G401 (cell line): ENCODE measurements at regions not wholly inside any gene's neighbourhood (a gene's known extent, or its start where the extent isn't known, plus 50 kb on each side); places are given as distances from the start of the nearest gene placed in this dataset.
"Not testable (repeated sequence)": the region's sequence is repeated elsewhere in the genome, so short reads cannot be mapped to it uniquely, and the experiment has no call there.

Source experiments
- DNase-seq: peaks from one replicate; pipeline ENCODE4 v3.0.0-alpha.2; 2015; ENCODE audit warnings: low spot score
- in situ Hi-C: cut with HindIII; loops from 2 replicates; pipeline ENCODE4 v1.10.0; 2016; ENCODE audit warnings: low sequenced_read_pairs, mixed read lengths

DNA sequence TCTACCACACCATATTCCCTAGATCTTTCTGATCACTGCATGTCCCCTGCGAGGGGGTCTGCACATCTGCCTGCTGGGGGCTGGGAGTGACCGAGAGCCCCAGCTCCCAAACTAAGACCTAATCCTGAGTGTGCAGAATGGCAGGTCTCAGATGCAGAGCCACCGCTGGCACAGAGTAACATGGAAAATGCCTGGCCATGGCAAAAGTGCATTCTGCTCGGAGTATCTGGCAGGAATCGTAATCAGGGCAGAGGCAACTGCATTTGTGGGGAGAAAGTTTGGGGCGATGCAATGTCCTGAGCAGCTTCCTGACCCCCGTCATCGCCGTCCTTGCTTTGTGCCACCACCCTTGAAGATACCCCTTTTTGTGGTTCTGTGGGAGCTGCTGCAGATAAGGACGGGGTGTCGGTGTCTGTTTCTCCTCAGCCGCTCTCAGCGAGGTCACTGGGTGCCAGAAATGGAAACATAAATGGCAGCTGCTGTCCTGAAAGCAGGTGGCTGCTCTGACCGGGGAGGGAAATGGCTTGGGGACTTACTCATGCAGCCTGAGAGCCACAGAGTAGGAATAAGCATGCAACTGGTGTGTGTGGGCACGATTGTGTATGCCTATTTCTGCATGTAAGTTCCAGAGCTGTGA lies 157.9 kb downstream of the LY86 start:
- in situ Hi-C loops, result no loop called here
- DNase-seq, result peak; percentile 19

DNA sequence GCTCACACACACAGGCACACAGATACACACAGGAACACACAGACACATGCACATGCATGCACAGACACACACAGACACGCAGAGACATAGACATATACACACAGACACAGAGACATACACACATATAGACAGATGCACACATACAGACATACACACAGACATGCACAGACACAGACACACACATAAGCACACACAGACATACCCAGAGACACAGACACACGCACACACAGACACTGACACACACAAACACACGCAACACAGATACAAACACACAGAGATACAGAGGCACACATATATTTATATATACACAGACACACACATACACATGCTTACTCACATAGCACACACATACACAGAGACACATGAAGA lies 158.4 kb downstream of the LY86 start:
- in situ Hi-C loops, result no loop called here
- DNase-seq, result no peak

- in situ Hi-C loops, result no loop called here
- no peak for DNase-seq
Observed at GRCh38 chr6:6747371-6747770, 158.9 kb downstream of the LY86 start.

GRCh38 chr6:6748001-6748400 lies 159.5 kb downstream of the LY86 start:
- in situ Hi-C loops, result no loop called here
- no peak for DNase-seq

DNA sequence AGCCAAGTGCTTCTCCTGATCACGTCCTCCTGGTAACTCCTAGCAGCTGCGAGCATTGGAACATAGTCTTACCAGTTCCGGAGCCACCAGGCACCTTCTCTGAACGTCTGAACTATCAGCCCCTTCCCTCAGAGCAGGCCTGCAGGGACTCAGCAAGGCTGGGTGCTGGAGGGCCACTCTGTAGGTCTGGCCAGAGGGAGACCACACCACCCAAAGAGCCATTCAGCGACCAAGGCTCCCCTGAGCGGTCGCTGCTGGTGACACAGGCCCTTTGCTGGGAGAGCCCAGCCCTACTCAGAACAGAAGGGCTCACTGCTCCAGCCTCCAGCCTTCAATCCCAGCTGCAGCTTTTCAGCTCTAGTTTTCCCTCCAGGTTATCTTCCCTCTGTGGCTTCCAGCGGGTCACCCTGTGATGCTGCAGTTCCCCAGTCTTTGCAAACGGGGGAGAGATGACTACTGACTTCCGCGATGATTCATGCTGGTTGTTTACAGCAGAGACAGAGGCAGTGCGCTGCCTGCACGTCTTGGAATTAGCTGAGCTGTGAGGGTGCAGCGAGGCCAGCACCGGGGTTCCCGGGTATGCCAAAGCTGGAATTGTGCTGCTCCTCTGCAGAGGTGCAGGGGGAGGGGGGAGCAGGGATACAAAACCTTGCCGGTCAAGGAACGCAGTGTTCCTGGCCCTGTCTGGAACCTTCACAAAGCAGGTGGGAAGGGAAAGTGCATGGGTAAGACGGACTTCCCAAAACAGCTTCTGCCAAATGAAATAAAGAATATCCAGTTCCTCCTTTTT lies 161.4 kb downstream of the LY86 start:
- in situ Hi-C loops, result no loop called here
- DNase-seq, result no peak

GRCh38 chr6:6750594-6751265 lies 162.2 kb downstream of the LY86 start:
- in situ Hi-C loops, result no loop called here
- DNase-seq, result no peak

DNA sequence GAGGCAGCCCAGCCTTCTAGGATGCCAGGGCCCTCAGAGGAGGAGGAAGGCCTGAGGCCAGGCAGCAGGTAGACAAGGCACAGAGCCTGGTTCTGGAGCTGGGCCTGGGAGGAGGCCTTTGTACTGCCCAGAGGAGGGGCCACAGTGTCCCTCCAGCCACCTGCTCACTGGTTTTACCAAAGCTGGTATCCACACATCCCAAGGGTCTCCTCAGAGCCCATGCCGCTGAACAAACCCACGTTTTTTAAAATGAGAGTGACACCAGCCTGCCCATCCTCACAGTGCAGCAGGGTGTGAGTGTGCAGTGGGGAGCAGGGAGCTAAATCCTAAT lies 162.7 kb downstream of the LY86 start:
- in situ Hi-C loops, result no loop called here
- DNase-seq, result no peak

DNA sequence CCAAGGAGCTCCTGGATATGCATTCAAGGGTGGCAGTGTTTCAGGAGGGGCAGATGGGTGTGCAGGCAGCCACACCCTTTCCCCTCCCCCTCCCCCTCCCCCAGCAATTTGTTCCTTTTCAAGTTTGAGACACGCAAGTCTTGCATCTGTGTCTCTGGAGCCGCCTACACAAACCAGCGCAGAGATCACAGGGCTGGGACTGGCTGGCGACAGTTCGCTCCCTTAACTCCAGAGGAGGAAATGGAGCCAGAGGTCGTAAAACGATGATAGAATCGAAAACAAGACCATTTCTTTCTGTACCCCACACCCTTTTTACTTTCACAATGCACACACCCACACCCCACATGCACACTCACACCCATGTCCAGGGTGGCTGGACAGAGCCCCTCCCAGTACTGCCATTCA lies 163.1 kb downstream of the LY86 start:
- no peak for DNase-seq
- in situ Hi-C loops, result no loop called here

DNA sequence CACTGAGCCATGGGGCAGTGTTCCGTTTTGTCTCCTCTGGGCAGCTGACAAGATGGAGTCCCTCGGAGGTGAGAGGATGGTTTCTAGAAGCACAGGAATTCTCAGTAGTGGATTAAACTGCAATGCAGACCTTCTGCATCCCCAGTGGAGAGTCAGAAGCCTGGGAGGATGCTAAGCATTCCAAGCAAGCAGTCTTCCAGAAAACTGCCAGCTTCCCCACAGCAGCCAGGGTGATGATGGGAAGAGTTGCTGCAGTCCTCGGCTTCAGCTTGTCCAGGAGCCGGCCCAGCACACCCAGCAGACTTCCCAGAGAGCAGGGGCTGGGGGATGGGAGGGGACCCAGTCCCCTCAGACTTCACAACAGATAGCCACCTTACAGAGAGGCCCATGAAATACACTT lies 163.6 kb downstream of the LY86 start:
- DNase-seq, result no peak
- in situ Hi-C loops, result no loop called here

- in situ Hi-C loops, result no loop called here
- DNase-seq, result no peak
Observed at GRCh38 chr6:6753301-6753700, 164.8 kb downstream of the LY86 start.

DNA sequence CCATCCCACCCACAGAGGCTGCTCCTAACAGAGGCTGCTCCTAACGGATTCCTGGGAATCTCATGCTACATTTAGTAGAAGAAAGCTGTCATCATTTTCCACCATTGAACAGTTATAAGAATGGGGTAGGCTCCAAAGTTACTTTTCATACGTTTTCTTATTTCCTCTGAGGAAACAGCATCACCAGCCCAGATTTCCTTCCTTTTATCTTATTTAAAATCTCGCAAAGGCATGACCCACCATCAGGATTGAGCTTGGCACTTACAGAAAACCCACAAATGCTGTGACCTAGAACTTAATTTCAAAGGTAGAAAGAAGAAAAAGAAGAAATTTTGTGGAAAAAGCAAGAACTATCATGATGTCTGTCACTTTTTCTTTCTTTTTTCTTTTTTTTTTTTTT lies 168.0 kb downstream of the LY86 start:
- in situ Hi-C loops, result no loop called here
- no peak for DNase-seq

- in situ Hi-C loops, result no loop called here
- no peak for DNase-seq
Observed at GRCh38 chr6:6758546-6758914, 170.0 kb downstream of the LY86 start.

DNA sequence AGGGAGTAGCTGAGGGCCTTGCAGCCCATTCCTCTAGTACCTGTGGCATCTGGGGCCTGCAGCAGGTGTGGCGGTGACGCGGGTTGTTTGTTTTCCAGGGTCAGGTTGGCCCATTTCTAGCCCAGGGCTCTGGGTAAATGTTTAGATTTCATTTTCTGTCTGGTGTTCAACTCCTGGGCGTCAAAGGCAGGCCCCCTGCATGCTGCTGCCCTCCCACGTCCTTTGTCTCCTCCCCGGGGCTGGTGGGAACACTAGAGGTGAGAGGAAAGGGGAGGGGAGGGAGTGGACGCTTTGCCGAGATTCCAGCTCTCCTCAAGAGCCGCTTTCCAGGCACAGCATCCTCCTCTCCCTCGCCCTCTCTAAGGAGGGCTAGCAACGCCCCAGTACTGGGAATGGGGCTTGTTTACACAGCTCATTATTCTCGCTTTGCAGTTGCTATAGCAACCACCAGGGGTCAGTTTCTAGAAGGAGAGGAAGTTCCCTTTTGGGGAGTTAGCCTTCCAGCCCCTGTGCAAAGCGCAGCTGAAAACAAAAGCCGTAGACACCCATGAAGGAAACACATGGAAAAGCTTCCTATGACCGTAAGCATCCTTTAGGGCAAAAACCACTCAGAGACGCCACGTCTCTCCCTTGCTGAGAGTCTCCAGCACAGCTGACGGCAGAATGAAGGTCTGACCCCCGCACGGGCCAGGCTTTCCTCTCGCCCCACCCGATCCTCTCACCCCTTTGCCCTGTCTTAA lies 170.6 kb downstream of the LY86 start:
- peak; percentile 31 for DNase-seq
- in situ Hi-C loops, result no loop called here

DNA sequence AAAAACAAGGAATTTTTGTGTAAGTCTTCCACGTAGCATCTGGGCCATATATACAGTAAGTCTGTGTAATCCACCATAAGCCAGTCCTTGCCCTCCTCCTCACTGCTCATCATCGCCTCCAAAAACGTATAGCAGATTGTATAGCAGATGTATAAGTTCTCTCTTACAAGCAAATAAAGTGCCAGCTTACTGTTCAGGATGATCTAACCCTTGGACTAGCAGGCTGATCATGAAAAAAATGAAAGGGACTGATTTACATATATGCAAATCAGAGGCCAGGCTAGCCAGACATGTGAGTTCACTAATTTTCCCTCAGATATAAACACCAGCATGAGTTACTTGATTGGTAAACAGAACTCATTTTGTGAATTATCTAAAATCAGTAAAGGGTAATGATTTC lies 171.5 kb downstream of the LY86 start:
- in situ Hi-C loops, result no loop called here
- DNase-seq, result no peak

DNA sequence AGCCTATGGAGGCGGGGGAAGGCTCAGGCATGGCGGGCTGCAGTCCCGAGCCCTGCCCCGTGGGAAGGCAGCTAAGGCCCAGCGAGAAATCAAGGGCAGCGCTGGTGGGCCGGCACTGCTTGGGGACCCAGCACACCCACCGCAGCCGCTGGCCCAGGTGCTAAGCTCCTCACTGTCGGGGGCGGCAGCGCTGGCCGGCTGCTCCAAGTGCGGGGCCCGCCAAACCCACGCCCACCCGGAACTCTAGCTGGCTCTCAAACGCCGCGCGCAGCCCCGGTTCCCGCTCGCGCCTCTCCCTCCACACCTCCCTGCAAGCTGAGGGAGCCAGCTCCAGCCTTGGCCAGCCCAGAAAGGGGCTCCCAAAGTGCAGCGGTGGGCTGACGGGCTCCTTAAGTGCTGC lies 174.0 kb downstream of the LY86 start:
- in situ Hi-C loops, DNase-seq: not testable (repeated sequence)

GRCh38 chr6:6764764-6765434 lies 176.4 kb downstream of the LY86 start:
- DNase-seq, result no peak
- in situ Hi-C loops, result no loop called here

GRCh38 chr6:6766230-6766905 lies 177.8 kb downstream of the LY86 start:
- in situ Hi-C loops, result no loop called here
- DNase-seq, result peak; percentile 82

- in situ Hi-C loops, result no loop called here
- no peak for DNase-seq
Observed at GRCh38 chr6:6769466-6769865, 180.9 kb downstream of the LY86 start.
